ENCODE measurements at regions not wholly inside any gene's neighbourhood (a gene's known extent, or its start where the extent isn't known, plus 50 kb on each side); places are given as distances from the start of the nearest gene placed in this dataset.
"Not testable (repeated sequence)": the region's sequence is repeated elsewhere in the genome, so short reads cannot be mapped to it uniquely, and the experiment has no call there.

GRCh38 chr6:66166713-66167112 is 459.7 kb upstream of the EYS start:
- not testable (repeated sequence) for TF ChIP-seq POLR2A, CTCF (IDR thresholded peaks at IDR 0.05)
